ENCODE measurements at regions not wholly inside any gene's neighbourhood (a gene's known extent, or its start where the extent isn't known, plus 50 kb on each side); places are given as distances from the start of the nearest gene placed in this dataset.

GRCh38 chr5:174307031-174307408 is 261.5 kb downstream of the NSG2 start:
- DNase-seq (ENCODE audit: low read depth in 1 of 2, low spot score in 1 of 2): no peak

DNA sequence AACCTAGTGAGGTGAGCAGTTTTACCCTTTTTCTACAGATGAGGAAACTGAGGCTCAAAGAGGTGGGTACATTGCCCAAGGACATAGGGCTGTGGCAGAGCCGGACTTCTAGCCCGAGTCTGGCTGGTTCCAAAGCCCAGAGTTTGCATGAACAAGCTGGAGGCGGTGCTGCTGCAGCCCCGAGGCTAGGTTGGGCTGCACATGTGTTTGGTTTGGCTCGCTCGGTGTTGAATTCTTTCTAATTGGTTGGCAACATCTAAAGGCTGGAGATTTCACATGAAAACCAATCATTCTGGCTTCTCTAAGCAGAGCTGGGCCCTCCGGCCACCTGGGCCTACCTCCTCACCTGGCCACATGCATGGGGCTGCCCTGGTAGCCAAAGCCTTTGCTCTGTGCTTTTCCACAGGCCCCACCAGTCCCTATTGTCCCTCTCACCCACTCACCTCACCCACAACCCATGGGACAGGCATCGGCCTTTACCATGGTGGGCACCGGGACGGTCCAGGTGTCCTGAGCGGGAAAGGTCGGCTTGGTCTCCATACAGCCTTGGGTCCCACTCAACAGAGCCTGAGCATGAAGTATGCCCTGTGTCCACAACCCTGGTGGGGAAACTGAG is 262.3 kb downstream of the NSG2 start:
- DNase-seq (ENCODE audit: low read depth in 1 of 2, low spot score in 1 of 2): no peak

GRCh38 chr5:174309131-174309795 is 263.8 kb downstream of the NSG2 start:
- no peak for DNase-seq (ENCODE audit: low read depth in 1 of 2, low spot score in 1 of 2)

DNA sequence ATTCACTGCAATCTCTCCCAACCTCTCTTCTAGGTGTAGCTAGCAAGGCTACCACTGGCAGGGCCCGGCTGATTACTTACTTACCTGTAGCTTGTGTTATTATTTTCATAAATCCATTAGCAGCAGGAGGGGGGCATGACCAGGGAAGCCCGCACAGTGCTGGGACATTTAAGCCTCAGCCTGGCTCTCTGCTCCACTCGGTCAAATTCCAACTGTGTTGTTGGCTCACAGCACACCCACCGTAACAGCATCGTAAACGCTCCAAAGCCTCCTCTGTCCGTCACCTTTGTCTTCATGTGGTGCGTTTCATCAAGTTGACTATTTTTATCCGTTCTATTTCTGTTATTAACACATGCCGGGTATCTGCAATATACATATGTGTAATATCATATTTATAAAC is 264.7 kb downstream of the NSG2 start:
- DNase-seq (ENCODE audit: low read depth in 1 of 2, low spot score in 1 of 2): no peak

- no peak for DNase-seq (ENCODE audit: low read depth in 1 of 2, low spot score in 1 of 2)
These were observed 265.2 kb downstream of the NSG2 start for GRCh38 chr5:174310706-174311105.

DNA sequence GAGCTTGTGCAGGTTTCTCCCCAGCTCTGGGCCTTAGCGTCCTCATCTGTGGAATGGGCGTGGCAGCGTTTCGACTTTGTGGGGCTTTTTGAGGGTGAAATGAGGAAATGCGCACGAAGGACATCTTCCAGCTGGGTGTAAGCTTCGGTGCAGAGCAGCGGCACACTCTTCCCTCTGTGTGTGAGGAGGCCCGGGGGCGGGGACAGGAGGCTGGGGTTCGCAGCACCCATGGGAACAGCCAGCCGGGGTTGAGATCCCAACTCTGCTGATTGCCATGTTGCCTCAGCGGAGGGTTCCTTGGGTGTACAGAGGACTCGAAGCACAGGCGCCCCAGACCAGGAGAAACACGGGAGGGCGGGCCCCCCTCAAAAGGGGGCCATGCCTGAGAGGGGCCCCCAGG is 265.6 kb downstream of the NSG2 start:
- no peak for DNase-seq (ENCODE audit: low read depth in 1 of 2, low spot score in 1 of 2)

DNA sequence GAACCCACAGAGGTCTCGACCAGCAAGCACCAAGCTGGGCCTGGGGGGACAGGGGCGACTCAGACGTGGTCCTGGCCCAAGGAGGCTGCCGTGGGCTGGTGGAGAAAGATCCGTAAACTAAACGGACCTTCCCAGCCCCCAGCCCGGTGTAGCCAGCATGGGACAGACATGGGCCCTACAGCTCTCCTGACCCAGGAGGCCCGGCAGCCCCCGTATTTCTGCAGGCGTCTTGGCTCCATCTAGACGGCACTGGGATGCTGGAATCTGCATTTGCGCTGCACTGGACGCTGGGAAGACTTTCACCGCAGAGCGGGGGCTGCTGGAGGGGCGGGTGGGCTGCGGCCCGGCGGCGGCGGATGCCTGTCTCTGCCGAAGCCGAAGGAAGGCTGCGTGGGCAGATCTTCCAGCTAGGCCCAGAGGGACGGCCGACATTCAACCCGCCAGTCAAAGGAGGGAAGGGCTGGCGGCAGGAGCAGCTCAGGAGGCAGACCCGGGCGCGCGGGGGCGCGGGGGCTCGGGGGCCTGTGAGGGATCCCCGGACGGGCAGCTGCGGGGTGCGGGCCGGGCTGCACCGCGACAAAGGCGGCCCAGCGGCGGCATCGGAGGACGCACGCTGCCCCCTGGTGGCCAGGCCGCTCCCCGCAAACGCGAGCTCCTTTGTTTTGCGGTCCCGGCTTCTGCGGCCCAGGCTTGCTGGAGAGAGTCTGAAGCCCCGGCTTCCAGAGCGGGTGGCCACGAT is 266.2 kb downstream of the NSG2 start:
- DNase-seq (ENCODE audit: low read depth in 1 of 2, low spot score in 1 of 2): peak; percentile 21 to 39

DNA sequence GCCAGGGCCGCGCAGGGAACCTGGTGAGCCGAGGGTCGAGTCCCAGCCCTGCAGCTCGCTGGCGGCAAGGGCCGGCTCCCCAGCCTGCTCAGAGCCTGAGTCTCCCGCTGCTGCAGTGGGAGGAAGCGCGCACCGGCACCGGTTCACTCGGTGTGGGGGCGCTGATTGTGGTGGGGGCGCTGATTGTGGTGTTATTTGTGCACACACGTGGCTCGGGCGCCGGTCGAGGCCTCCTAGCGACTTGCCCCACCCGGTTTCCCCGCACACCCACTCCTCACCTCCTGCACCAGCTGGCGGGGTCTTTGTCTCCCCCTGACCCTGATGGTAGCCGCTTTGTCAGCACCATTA is 266.7 kb downstream of the NSG2 start:
- DNase-seq (ENCODE audit: low read depth in 1 of 2, low spot score in 1 of 2): no peak

DNA sequence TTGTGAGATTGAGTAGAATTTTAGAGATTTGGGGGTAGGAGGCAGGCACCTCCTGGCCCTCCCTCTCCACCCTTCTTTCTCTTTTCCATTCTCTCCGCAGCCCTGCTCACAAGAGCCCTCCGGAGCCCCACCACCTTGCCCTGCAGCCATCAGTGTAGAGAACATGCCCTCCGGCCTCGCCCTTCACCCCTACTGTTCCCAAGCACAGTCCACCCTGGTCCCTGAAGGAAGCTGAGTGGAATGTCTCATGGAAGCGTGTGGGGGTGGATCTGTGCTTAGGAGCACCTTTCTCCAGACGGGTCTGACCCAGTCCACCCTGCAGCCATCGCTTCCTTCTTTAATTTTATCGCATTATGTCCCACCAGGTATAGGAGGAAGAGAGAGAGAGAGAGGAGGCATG is 267.1 kb downstream of the NSG2 start:
- DNase-seq (ENCODE audit: low read depth in 1 of 2, low spot score in 1 of 2): no peak

DNA sequence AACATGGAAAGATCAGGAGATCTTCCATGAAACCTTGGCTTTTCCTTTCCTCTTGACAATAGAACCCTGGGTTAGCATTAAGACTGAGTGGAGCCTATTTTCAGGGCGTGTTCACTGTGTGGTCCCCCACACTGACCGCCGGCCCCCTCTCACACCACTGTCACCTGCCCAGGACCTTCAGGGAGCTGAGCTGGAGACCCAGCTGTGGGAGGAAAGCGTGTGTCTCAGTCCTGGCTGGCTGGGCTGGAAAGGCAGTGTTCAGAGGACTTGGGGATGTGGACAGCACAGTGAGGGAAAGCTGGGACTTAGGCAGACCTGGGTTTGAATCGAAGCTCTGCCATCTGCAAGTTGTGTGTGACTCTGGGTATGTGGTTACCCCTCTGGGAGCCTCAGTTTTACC is 268.1 kb downstream of the NSG2 start:
- DNase-seq (ENCODE audit: low read depth in 1 of 2, low spot score in 1 of 2): no peak

- no peak for DNase-seq (ENCODE audit: low read depth in 1 of 2, low spot score in 1 of 2)
These were observed 268.8 kb downstream of the NSG2 start for GRCh38 chr5:174314261-174314660.

GRCh38 chr5:174315471-174315870 is 270.0 kb downstream of the NSG2 start:
- no peak for DNase-seq (ENCODE audit: low read depth in 1 of 2, low spot score in 1 of 2)

- DNase-seq (ENCODE audit: low read depth in 1 of 2, low spot score in 1 of 2): no peak
These were observed 270.4 kb downstream of the NSG2 start for GRCh38 chr5:174315871-174316270.

- no peak for DNase-seq (ENCODE audit: low read depth in 1 of 2, low spot score in 1 of 2)
These were observed 270.8 kb downstream of the NSG2 start for GRCh38 chr5:174316326-174316725.

- DNase-seq (ENCODE audit: low read depth in 1 of 2, low spot score in 1 of 2): no peak
These were observed 271.9 kb downstream of the NSG2 start for GRCh38 chr5:174317256-174317894.

DNA sequence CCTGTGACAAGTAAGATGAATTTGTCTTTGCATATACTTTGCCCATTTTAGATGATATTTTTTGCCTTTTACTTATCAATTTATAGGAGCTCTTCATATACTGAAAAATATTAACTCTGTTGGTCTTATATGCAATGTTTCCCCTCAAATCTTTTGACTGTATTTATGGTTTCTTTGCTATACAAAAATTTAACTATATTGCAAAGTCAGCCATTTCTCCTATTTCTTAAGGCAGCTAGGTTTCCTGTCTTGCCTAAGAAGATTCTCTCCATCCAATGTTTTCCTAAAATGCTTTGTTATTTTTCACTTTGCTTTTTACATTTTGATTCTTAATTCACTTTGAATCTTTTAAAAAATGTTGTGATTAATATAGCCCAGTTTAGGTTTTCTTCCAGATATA is 273.1 kb downstream of the NSG2 start:
- DNase-seq (ENCODE audit: low read depth in 1 of 2, low spot score in 1 of 2): no peak

- DNase-seq (ENCODE audit: low read depth in 1 of 2, low spot score in 1 of 2): no peak
These were observed 274.0 kb downstream of the NSG2 start for GRCh38 chr5:174319551-174319950.

- no peak for DNase-seq (ENCODE audit: low read depth in 1 of 2, low spot score in 1 of 2)
These were observed 274.5 kb downstream of the NSG2 start for GRCh38 chr5:174320051-174320450.

- DNase-seq (ENCODE audit: low read depth in 1 of 2, low spot score in 1 of 2): no peak
These were observed 278.4 kb downstream of the NSG2 start for GRCh38 chr5:174323878-174324281.

DNA sequence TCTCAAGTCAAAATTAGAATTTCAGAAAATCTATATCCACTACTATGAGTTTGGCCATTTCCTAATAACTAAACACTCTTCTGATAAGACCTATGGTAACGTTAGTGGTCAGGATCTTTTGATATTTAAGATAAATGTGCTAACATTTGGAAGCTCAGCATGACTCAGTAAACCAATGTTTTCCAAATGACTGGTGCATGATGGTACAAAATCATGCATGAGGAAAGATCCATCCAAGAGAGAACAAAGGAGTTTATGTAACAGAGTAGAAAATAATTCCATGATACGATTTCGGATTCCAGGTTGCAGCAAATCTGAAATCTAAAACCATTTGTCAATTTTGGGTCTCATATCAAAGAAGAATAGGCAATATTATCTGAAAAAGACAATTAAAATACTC is 279.2 kb downstream of the NSG2 start:
- DNase-seq (ENCODE audit: low read depth in 1 of 2, low spot score in 1 of 2): no peak

DNA sequence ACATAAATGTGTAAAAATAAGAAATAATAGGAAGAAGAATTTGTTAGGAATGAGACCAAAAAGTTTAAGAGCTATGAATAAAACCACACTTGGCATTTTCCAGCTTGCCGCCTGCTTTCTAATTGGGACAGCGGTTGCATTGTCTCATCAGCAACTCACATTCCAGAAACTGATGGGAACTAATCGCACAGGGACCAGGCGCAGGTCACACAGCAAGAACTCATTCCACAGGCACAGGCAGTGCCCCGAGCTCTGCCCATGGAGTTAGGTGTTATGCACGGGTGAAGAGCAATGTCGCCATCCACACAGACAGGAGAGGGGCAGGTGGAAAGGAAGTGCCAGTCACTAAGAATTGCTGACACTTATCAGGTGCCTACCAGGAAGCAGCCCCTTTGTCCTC is 279.9 kb downstream of the NSG2 start:
- no peak for DNase-seq (ENCODE audit: low read depth in 1 of 2, low spot score in 1 of 2)

DNA sequence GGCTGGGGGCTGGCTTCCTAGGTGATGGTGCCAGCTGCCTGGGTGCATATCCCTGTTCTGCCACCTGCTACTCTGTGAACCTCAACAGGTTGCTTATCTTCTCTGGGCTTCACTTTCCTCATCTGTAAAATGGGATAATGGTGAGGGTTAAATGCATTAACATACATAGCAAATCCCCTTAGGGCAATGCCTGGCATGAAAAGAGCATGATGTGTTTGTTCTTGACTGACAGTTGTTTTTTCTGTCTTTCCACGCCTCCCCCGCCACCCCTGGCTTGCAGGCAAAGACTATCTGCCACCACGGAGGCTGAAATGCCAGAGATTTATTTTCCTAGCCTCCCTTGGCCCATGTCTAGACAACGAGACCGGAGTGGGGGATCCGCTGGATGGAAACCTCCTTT is 280.5 kb downstream of the NSG2 start:
- DNase-seq (ENCODE audit: low read depth in 1 of 2, low spot score in 1 of 2): no peak

Measured in activated T-helper 1 cell treated with anti-CD3 and anti-CD28 coated beads, Interleukin-2, amount 50 U/mL, for 16 hours (primary cell).